H9 (cell line): ENCODE measurements at regions not wholly inside any gene's neighbourhood (a gene's known extent, or its start where the extent isn't known, plus 50 kb on each side); places are given as distances from the start of the nearest gene placed in this dataset.

Experiments
- DNase-seq: peaks from one replicate; pipeline ENCODE4 v3.0.0-alpha.2; 2017
- H2AFZ ChIP-seq: one replicate; pipeline ENCODE4 v1.6.1; 2013; ENCODE audit warnings: mild to moderate bottlenecking, low read length, control low read depth, moderate library complexity
- H2AK5ac ChIP-seq: 2 replicates; pipeline ENCODE4 v1.6.1; 2013; ENCODE audit warnings: low read length, control low read depth, mixed read lengths; ENCODE audit not compliant: insufficient read length
- H2BK120ac ChIP-seq: one replicate; pipeline ENCODE4 v1.6.1; 2013; ENCODE audit warnings: low read depth, mild to moderate bottlenecking, low read length, control low read depth, inconsistent platforms; ENCODE audit not compliant: poor library complexity, severe bottlenecking
- H2BK12ac ChIP-seq: 2 replicates; pipeline ENCODE4 v1.6.1; 2013; ENCODE audit warnings: low read length, control low read depth, mixed read lengths, low read depth; ENCODE audit not compliant: insufficient read length
- H2BK15ac ChIP-seq: 2 replicates; pipeline ENCODE4 v1.6.1; 2013; ENCODE audit warnings: low read depth, low read length, control low read depth
- H2BK20ac ChIP-seq: one replicate; pipeline ENCODE4 v1.6.1; 2013; ENCODE audit warnings: low read depth, mild to moderate bottlenecking, low read length, control low read depth, inconsistent platforms; ENCODE audit not compliant: poor library complexity, severe bottlenecking
- H2BK5ac ChIP-seq: 2 replicates; pipeline ENCODE4 v1.6.1; 2013; ENCODE audit warnings: low read length, control low read depth, mixed read lengths; ENCODE audit not compliant: insufficient read length
- H3K14ac ChIP-seq: 2 replicates; pipeline ENCODE4 v1.6.1; 2013; ENCODE audit warnings: low read length, control low read depth; ENCODE audit not compliant: insufficient read depth
- H3K18ac ChIP-seq: 2 replicates; pipeline ENCODE4 v1.6.1; 2013; ENCODE audit warnings: low read depth, mild to moderate bottlenecking, mixed read lengths, low read length, control low read depth; ENCODE audit not compliant: insufficient read length
- H3K23ac ChIP-seq: 2 replicates; pipeline ENCODE4 v1.6.1; 2013; ENCODE audit warnings: low read length, control low read depth, mixed read lengths, low read depth; ENCODE audit not compliant: insufficient read length
- H3K23me2 ChIP-seq: 2 replicates; pipeline ENCODE4 v1.6.1; 2013; ENCODE audit warnings: low read depth, mild to moderate bottlenecking, mixed read lengths, low read length, control low read depth; ENCODE audit not compliant: insufficient read length, poor library complexity, severe bottlenecking
- H3K27ac ChIP-seq: 2 replicates; pipeline ENCODE4 v1.5.1; 2013; ENCODE audit warnings: low read length, control low read depth, mixed read lengths, low read depth; ENCODE audit not compliant: insufficient read length
- H3K27me3 ChIP-seq: 2 replicates; pipeline ENCODE4 v1.6.1; 2013; ENCODE audit warnings: low read length, control low read depth, inconsistent platforms; ENCODE audit not compliant: insufficient read depth
- H3K4ac ChIP-seq: 2 replicates; pipeline ENCODE4 v1.6.1; 2013; ENCODE audit warnings: low read depth, mild to moderate bottlenecking, control low read depth, inconsistent platforms, low read length, moderate library complexity
- H3K4me1 ChIP-seq: 2 replicates; pipeline ENCODE4 v1.6.1; 2013; ENCODE audit warnings: low read length, control low read depth, inconsistent platforms; ENCODE audit not compliant: insufficient read depth
- H3K4me2 ChIP-seq: 2 replicates; pipeline ENCODE4 v1.6.1; 2013; ENCODE audit warnings: low read length, control low read depth, mixed read lengths; ENCODE audit not compliant: insufficient read length, insufficient read depth
- H3K56ac ChIP-seq: 2 replicates; pipeline ENCODE4 v1.6.1; 2013; ENCODE audit warnings: low read depth, mild to moderate bottlenecking, mixed read lengths, low read length, control low read depth; ENCODE audit not compliant: insufficient read length
- H3K79me1 ChIP-seq: 2 replicates; pipeline ENCODE4 v1.6.1; 2013; ENCODE audit warnings: low read depth, mild to moderate bottlenecking, moderate library complexity, low read length, control low read depth, inconsistent platforms; ENCODE audit not compliant: insufficient read depth, poor library complexity, severe bottlenecking
- H3K79me2 ChIP-seq: 2 replicates; pipeline ENCODE4 v1.6.1; 2013; ENCODE audit warnings: low read length, control low read depth, inconsistent platforms; ENCODE audit not compliant: insufficient read depth
- H3K9ac ChIP-seq: 2 replicates; pipeline ENCODE4 v1.6.1; 2013; ENCODE audit warnings: low read length, control low read depth, mixed read lengths; ENCODE audit not compliant: insufficient read length; ENCODE audit errors: extremely low read depth
- H3K9me3 ChIP-seq: one replicate; pipeline ENCODE4 v1.6.1; 2013; ENCODE audit warnings: low read depth, low read length, inconsistent platforms; ENCODE audit not compliant: control insufficient read depth
- H3T11ph ChIP-seq: one replicate; pipeline ENCODE4 v1.6.1; 2013; ENCODE audit warnings: mild to moderate bottlenecking, low read length, control low read depth, inconsistent platforms
- H4K20me1 ChIP-seq: one replicate; pipeline ENCODE4 v1.6.1; 2013; ENCODE audit not compliant: control insufficient read depth, insufficient read length, insufficient read depth
- H4K5ac ChIP-seq: 2 replicates; pipeline ENCODE4 v1.6.1; 2013; ENCODE audit warnings: low read depth, mild to moderate bottlenecking, mixed read lengths, low read length, control low read depth; ENCODE audit not compliant: insufficient read length
- H4K8ac ChIP-seq: replicated peaks from 2 replicates; pipeline ENCODE4 v1.6.1; 2013; ENCODE audit warnings: low read length, control low read depth, mixed read lengths, low read depth; ENCODE audit not compliant: insufficient read length
- H4K91ac ChIP-seq: 2 replicates; pipeline ENCODE4 v1.6.1; 2013; ENCODE audit warnings: low read depth, mild to moderate bottlenecking, moderate library complexity, mixed read lengths, low read length, control low read depth; ENCODE audit not compliant: insufficient read length
- H3K27ac Mint-ChIP-seq, 3 experiments: 2 replicates in 2 of 3; 3 replicates in 1 of 3; pipeline ENCODE4 v1.8.0; 2020 to 2021; ENCODE audit warnings: mixed read lengths in 3 of 3, mild to moderate bottlenecking in 1 of 3, moderate library complexity in 1 of 3
- H3K27me3 Mint-ChIP-seq: 2 replicates; pipeline ENCODE4 v1.8.0; 2021; ENCODE audit warnings: low read depth, mild to moderate bottlenecking, moderate library complexity, mixed read lengths
- H3K36me3 Mint-ChIP-seq, 3 experiments: 2 replicates in 2 of 3; 3 replicates in 1 of 3; pipeline ENCODE4 v1.8.0; 2020 to 2021; ENCODE audit warnings: low read depth in 3 of 3, mixed read lengths in 3 of 3; ENCODE audit not compliant: insufficient read depth in 1 of 3
- H3K4me1 Mint-ChIP-seq, 2 experiments: 2 replicates each; pipeline ENCODE4 v1.8.0; 2020; ENCODE audit warnings: mixed read lengths in 2 of 2
- H3K4me3 Mint-ChIP-seq, 2 experiments: 2 replicates in 1 of 2; 3 replicates in 1 of 2; pipeline ENCODE4 v1.8.0; 2020 to 2021; ENCODE audit warnings: mild to moderate bottlenecking in 2 of 2, mixed read lengths in 2 of 2, moderate library complexity in 1 of 2
- H3K9me3 Mint-ChIP-seq, 2 experiments: 2 replicates in 1 of 2; 3 replicates in 1 of 2; pipeline ENCODE4 v1.8.0; 2020; ENCODE audit warnings: mild to moderate bottlenecking in 2 of 2, mixed read lengths in 2 of 2, moderate library complexity in 1 of 2
- WGBS: extraction: QIAGEN DNeasy Blood & Tissue Kit; methylation state at CpG from one replicate; pipeline ENCODE4 v1.1.7; 2013; ENCODE audit warnings: missing lambda C conversion rate, low lambda C conversion rate, mixed read lengths; ENCODE audit not compliant: insufficient read length; ENCODE audit errors: extremely low coverage; 5-methylcytosine and 5-hydroxymethylcytosine counted together
- TF ChIP-seq, protein P1 (sequence below): fragments of 200-600 bp; sonication (generic); conservative IDR thresholded peaks from 3 replicates; pipeline ENCODE4 v1.8.0; 2021; ENCODE audit warnings: antibody characterized with exemption, mild to moderate bottlenecking

DNA sequence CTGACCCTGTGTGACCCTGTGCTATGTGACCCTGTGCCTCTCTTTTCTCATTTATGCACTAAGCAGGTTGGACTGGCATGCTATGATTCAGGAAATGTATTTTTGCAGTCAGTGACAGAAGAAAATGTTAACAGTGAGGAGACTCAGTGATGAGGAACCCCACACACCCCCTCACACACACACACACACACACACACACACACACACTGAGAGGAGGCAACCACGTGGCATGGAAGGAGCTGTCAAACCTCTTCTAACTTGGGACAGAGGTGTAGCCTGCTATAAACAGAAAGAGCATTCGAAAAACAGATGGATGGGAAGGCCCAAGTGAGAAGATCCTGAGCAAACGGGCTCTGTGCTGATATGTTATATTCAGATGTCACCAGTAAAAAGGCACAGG lies 57.9 kb upstream of the GRIA1 start:
- H3K4me1 Mint-ChIP-seq: peaks cover 8 to 23% of the 10 kb centered on the region in 2 experiments
- DNase-seq: no peak
- H3K27ac Mint-ChIP-seq: no peak overlapping the region
- H3K4me1 ChIP-seq: 0 out of 2 replicates have a peak, but pooled peaks cover 1% of the 10 kb centered on the region
- H3K9ac ChIP-seq: no peak overlapping the region
- no peak overlapping the region for H3K4me3 Mint-ChIP-seq
- H4K5ac ChIP-seq: no peak overlapping the region
- no peaks in the 10 kb centered on the region; the same call in 1 of the 2 replicates for H3K27me3 Mint-ChIP-seq
- H2BK5ac ChIP-seq: no peak overlapping the region
- H3K27me3 ChIP-seq: no peaks in the 10 kb centered on the region
- no peaks in the 10 kb centered on the region for H3K9me3 Mint-ChIP-seq
- H2AK5ac ChIP-seq: no peak overlapping the region
- no peaks in the 10 kb centered on the region for H3K9me3 ChIP-seq
- no peaks in the 10 kb centered on the region for H3K79me1 ChIP-seq
- no peak overlapping the region for H4K91ac ChIP-seq
- H3K56ac ChIP-seq: no peak overlapping the region
- TF ChIP-seq, protein P1, sequence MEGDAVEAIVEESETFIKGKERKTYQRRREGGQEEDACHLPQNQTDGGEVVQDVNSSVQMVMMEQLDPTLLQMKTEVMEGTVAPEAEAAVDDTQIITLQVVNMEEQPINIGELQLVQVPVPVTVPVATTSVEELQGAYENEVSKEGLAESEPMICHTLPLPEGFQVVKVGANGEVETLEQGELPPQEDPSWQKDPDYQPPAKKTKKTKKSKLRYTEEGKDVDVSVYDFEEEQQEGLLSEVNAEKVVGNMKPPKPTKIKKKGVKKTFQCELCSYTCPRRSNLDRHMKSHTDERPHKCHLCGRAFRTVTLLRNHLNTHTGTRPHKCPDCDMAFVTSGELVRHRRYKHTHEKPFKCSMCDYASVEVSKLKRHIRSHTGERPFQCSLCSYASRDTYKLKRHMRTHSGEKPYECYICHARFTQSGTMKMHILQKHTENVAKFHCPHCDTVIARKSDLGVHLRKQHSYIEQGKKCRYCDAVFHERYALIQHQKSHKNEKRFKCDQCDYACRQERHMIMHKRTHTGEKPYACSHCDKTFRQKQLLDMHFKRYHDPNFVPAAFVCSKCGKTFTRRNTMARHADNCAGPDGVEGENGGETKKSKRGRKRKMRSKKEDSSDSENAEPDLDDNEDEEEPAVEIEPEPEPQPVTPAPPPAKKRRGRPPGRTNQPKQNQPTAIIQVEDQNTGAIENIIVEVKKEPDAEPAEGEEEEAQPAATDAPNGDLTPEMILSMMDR: no peak
- H3K18ac ChIP-seq: no peak overlapping the region
- H2BK15ac ChIP-seq: no peak overlapping the region
- no peaks in the 10 kb centered on the region for H3K23me2 ChIP-seq
- no peak overlapping the region for H3K4ac ChIP-seq
- no peaks in the 10 kb centered on the region for H3K79me2 ChIP-seq
- no peak overlapping the region for H2AFZ ChIP-seq
- no peak overlapping the region for H3K4me2 ChIP-seq
- H2BK12ac ChIP-seq: no peak overlapping the region
- no peak overlapping the region for H3T11ph ChIP-seq
- H3K27ac ChIP-seq: no peak overlapping the region
- H4K8ac ChIP-seq: no peak overlapping the region
- H3K23ac ChIP-seq: no peak overlapping the region
- H4K20me1 ChIP-seq: no peaks in the 10 kb centered on the region
- no peak overlapping the region for H2BK20ac ChIP-seq
- H2BK120ac ChIP-seq: no peak overlapping the region
- no CpG with 5 or more reads among the region's 3 CpGs for WGBS
- H3K36me3 Mint-ChIP-seq: no peaks in the 10 kb centered on the region
- H3K14ac ChIP-seq: no peak overlapping the region
